GM21367 (cell line): ENCODE measurements at regions not wholly inside any gene's neighbourhood (a gene's known extent, or its start where the extent isn't known, plus 50 kb on each side); places are given as distances from the start of the nearest gene placed in this dataset.

ENCODE experiments used
- ATAC-seq: cut with Tn5 transposase; IDR thresholded peaks from one replicate; pipeline ENCODE4 v1.9.1; 2021; ENCODE audit not compliant: unreplicated experiment

GRCh38 chr21:16011719-16012118 lies 281.9 kb downstream of the USP25 start:
- ATAC-seq: no peak

- no peak for ATAC-seq
Measured at GRCh38 chr21:16013570-16013969, 283.8 kb downstream of the USP25 start.

DNA sequence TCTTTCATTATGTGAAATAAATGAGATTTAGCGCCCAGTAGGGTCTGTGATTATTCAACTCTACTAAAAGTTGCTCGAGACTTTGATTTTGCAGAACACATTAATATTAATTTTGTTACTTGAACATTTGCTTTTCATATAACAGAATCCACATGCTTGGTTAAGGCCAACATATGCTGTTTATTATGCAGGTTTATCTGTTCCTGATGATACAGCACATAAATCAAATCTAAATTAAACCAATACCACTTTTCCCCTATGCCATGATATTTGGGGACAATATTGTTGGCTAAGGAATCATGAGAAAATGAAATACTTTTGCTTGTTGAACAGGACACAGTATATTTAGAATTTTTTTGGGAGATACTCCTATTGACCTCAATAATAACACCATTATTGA lies 291.1 kb downstream of the USP25 start:
- no peak for ATAC-seq

- ATAC-seq: no peak
Measured at GRCh38 chr21:16022116-16022515, 292.3 kb downstream of the USP25 start.

DNA sequence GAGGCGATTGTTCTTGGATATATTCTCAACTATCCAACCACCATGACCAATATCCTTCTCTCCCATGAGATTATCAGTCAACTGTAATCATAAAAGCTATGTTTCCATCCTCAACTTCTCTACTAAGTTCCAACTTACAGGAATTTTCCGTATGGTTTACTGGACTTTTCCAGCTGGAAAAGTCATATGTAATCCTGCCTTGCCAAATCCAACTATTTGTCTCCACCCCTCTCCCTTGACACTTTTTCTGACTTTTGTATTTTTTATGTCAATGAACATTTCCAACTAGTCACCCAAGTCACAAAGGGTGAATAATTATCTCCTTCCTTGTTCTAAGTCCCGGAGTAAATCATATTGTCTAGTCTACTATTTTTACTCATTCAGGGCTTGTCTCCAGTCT lies 293.1 kb downstream of the USP25 start:
- ATAC-seq: no peak

GRCh38 chr21:16028142-16028541 lies 298.4 kb downstream of the USP25 start:
- no peak for ATAC-seq

DNA sequence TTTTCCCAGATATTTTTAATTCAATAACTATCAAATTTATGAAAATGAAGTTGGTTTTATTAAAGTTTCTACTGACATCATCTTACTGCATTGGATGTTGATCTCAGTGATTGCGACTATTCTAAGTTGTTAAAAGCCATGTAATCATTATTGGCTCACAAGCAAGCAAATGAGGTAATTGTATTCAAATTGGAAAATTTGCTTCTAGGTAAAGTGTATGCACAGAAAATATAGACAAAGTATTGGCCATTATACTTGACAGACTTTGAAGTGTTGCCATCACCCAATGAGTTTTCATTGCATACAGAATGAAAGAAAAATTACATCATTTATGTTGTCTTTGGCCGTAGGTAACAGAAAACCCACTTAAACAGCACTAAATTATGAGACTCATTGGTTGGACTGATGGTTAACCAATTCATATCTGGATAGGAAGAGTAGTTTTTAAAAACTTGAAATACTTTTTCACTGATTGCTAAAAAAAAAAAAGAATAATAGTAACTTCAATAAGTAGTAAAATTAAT lies 299.2 kb downstream of the USP25 start:
- no peak for ATAC-seq

GRCh38 chr21:16033193-16033592 lies 303.4 kb downstream of the USP25 start:
- ATAC-seq: no peak

GRCh38 chr21:16034446-16035190 lies 304.8 kb downstream of the USP25 start:
- no peak for ATAC-seq

DNA sequence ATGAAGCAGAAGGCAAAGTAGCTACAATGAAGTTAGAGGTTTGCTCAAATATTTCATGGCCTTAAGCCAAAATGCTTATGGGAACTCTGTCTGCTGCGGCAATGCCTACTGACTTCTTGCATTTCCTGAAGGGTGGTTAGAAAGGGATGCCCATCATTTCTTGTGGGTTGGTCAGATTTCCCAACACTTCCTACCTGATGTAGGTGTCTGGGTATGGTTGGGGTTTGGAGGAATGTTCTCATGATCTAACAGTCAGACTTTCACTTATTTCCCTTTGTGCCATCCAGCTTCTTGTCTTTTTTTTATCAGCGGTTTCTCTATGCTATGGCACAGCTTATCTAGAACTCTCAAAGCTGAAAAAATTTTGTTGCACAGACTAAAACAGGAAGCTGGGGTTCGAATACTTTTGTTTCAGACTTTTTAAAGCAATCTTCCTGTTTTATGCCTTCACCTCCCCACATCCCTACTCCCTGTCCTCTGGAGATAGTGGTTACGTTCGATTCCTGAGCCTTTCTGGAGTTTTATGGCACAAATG lies 307.7 kb downstream of the USP25 start:
- no peak for ATAC-seq

GRCh38 chr21:16040601-16041000 lies 310.8 kb downstream of the USP25 start:
- no peak for ATAC-seq

- ATAC-seq: no peak
Measured at GRCh38 chr21:16044676-16045075, 314.9 kb downstream of the USP25 start.

DNA sequence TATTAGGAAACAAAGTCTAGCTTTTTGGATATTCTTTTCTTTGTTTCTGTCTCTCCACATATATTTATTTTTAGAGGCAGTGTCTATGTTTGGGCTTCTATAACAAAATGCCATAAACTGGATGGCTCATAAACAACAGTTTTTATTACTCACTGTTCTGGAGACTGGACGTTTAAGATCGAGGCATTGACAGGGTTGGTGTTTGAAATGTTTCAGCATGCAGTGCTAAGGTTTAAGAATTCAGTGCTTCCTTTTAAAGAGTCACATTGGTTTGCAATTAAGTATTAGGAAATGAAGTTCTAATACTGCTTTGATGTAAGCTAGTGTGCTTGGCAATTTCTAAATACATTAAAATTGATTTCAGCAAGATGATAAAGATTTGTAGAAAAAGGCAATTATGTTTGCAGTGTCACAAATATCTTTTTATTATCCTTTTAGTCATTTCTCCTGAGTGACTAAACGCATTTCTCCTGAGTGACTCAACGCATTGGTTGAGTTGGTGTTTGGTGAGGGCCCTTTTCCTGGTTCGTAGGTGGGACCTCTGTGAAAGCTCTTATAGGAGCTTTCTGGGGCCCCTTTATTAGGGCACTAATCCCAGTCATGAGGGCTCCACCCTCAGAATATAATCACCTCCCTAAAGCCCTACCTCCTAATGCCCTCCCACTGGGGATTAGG lies 317.0 kb downstream of the USP25 start:
- no peak for ATAC-seq

- ATAC-seq: no peak
Measured at GRCh38 chr21:16047904-16048303, 318.1 kb downstream of the USP25 start.

- no peak for ATAC-seq
Measured at GRCh38 chr21:16055014-16055413, 325.2 kb downstream of the USP25 start.

DNA sequence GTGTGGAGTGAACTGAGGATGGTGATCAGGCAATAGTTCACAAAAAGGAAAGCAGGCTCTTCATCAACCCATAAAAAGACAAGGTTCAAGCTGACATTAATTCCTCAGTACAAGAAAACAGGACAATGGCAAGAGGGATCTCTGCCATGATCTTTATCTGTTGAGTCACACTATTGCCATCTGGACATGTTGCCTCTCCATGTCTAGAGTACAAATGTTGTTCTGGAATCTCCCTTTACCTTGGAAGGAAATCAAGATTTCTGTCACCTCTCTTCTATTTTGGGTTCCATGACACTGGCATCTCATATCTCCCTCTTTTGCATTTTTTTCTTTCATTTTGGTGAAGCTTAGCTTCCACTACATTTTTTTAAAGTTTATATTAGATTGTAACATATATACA lies 329.1 kb downstream of the USP25 start:
- ATAC-seq: no peak

DNA sequence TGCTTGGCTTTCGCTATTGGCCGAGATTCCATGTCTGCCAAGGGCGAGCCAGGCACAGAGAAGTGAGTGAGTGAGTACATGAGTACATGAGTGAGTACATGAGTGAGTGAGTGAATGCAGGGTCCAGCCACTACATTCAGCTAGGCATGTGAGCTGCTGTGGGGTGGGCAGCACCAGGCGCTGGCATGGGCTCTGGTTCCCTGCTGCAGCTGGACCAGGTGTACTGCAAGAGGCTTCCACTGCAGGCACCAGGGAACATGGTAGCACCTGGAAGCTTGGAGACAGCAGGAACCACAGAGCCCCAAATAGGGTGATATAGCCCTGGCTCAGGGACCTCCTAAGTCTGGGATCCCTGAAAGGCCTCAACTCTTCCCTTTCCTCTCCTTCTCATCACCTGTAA lies 330.2 kb downstream of the USP25 start:
- no peak for ATAC-seq

GRCh38 chr21:16061194-16061593 lies 331.4 kb downstream of the USP25 start:
- no peak for ATAC-seq

DNA sequence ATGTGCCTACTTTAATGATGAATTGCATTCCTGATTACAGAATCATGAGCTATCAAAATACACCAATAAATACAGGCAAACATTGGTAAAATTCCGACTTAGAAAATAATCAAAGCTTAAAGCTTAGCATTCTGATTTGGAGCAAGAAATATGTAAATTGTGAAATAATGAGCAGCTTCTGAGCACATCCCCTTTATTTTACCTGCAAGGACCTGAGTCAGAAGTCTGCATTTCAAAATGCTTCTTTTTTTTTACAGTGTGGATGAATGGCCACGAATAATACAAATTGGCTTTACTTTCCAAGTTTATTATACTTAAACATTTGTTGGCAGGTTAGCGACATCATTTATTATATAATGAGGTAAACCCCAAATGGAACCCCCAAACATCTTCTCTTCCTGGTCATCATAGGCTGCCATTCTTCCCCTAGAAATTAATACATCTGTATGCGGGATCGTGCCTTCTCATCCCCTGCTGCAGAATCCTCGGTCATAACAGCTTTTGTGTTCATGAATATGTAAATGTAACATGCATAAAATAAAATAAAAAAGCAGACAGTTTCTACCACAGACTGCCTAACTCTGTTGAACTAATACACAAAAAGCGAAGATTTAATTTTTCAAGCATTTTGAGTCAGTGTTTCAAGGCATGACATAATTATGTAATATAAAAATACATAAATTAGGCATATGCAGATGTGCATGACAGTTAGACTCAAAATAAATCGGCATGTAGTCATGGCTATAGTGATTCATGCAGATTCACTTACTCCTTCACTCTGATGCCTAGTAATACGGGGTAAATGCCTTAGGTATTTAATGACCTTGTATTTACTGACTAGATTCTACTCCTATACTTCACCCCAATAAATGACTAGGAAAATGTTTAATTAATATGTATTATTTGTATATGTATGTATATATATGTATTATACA lies 339.7 kb downstream of the USP25 start:
- no peak for ATAC-seq

- ATAC-seq: no peak
Measured at GRCh38 chr21:16070207-16070651, 340.4 kb downstream of the USP25 start.

GRCh38 chr21:16071092-16071491 lies 341.3 kb downstream of the USP25 start:
- ATAC-seq: no peak
